ENCODE measurements at regions not wholly inside any gene's neighbourhood (a gene's known extent, or its start where the extent isn't known, plus 50 kb on each side); places are given as distances from the start of the nearest gene placed in this dataset.

- dilution Hi-C loops (cut with MboI; ENCODE audit: extremely low pct_ligation_motif_present, low sequenced_read_pairs) (no loop called here), intact Hi-C loops (cut with micrococcal nuclease) (no loop called here)
- Histone ChIP-seq H2AFZ (ENCODE audit: low read depth, low read length) (no peak overlapping the region), H3K27me3 (ENCODE audit: control insufficient read depth in 2 of 2, insufficient read depth in 2 of 2, low read length in 2 of 2) (no peaks in the 10 kb centered on the region), H3K27ac (ENCODE audit: insufficient read depth, low read depth, low read length) (no peak overlapping the region), H3K9ac (replicated peaks; ENCODE audit: extremely low read depth, insufficient read depth, low read length) (no peak overlapping the region), H3K9me3 (replicated peaks; ENCODE audit: control insufficient read depth, insufficient read depth, low read length) (peaks cover under 1% of the 10 kb centered on the region), H3K36me3 (ENCODE audit: control insufficient read depth in 2 of 2, extremely low read depth in 1 of 2, insufficient read depth in 2 of 2, low read length in 2 of 2) (no peaks in the 10 kb centered on the region), H3K79me2 (ENCODE audit: control insufficient read depth, insufficient read depth, low read length) (no peaks in the 10 kb centered on the region), H3K4me1 (ENCODE audit: control insufficient read depth, extremely low read depth, insufficient read depth, low read length) (no peaks in the 10 kb centered on the region), H3K4me3 (replicated peaks in 1 of 3; ENCODE audit: insufficient read depth in 1 of 3, low read depth in 1 of 3, low read length in 3 of 3) (no peak overlapping the region), H3K9me1 (replicated peaks; ENCODE audit: control insufficient read depth, extremely low read depth, insufficient read depth, low read length) (no peaks in the 10 kb centered on the region), H4K20me1 (replicated peaks; ENCODE audit: control insufficient read depth, extremely low read depth, insufficient read depth, low read length) (no peaks in the 10 kb centered on the region), H3K4me2 (ENCODE audit: insufficient read depth, low read length) (no peak overlapping the region)
- ChIA-PET POLR2A (no interaction called here), CTCF (no interaction called here)
- no TSS peak for BruUV-seq (replicated peaks)
- FAIRE-seq (no peak), DNase-seq (ENCODE audit: low read depth, low spot score) (no peak)
- TF ChIP-seq MAX (IDR thresholded peaks at IDR 0.05; ENCODE audit: insufficient read depth, insufficient read length): no peak
- no peak for TF ChIP-seq JUN (IDR thresholded peaks at IDR 0.05; ENCODE audit: borderline replicate concordance, insufficient read depth, insufficient read length, low read depth)
These were observed 420.7 kb downstream of the KIF4B start for GRCh38 chr5:155434267-155434666.

- H3K9me1 ChIP-seq (replicated peaks; ENCODE audit: control insufficient read depth, extremely low read depth, insufficient read depth, low read length): no peaks in the 10 kb centered on the region
- FAIRE-seq (no peak), DNase-seq (ENCODE audit: low read depth, low spot score) (no peak)
- no peaks in the 10 kb centered on the region for H3K36me3 ChIP-seq (ENCODE audit: control insufficient read depth in 2 of 2, extremely low read depth in 1 of 2, insufficient read depth in 2 of 2, low read length in 2 of 2)
- POLR2A ChIA-PET: no interaction called here
- no peak overlapping the region for H2AFZ ChIP-seq (ENCODE audit: low read depth, low read length)
- no peak overlapping the region for H3K4me2 ChIP-seq (ENCODE audit: insufficient read depth, low read length)
- BruUV-seq (replicated peaks): no TSS peak
- no peaks in the 10 kb centered on the region for H3K27me3 ChIP-seq (ENCODE audit: control insufficient read depth in 2 of 2, insufficient read depth in 2 of 2, low read length in 2 of 2)
- CTCF ChIA-PET: no interaction called here
- no peaks in the 10 kb centered on the region for H3K79me2 ChIP-seq (ENCODE audit: control insufficient read depth, insufficient read depth, low read length)
- H3K4me1 ChIP-seq (ENCODE audit: control insufficient read depth, extremely low read depth, insufficient read depth, low read length): no peaks in the 10 kb centered on the region
- peaks cover 2% of the 10 kb centered on the region for H3K9me3 ChIP-seq (replicated peaks; ENCODE audit: control insufficient read depth, insufficient read depth, low read length)
- no peak overlapping the region for H3K27ac ChIP-seq (ENCODE audit: insufficient read depth, low read depth, low read length)
- no peak overlapping the region for H3K4me3 ChIP-seq (replicated peaks in 1 of 3; ENCODE audit: insufficient read depth in 1 of 3, low read depth in 1 of 3, low read length in 3 of 3)
- no peak overlapping the region for H3K9ac ChIP-seq (replicated peaks; ENCODE audit: extremely low read depth, insufficient read depth, low read length)
- dilution Hi-C loops (cut with MboI; ENCODE audit: extremely low pct_ligation_motif_present, low sequenced_read_pairs): no loop called here
- no peaks in the 10 kb centered on the region for H4K20me1 ChIP-seq (replicated peaks; ENCODE audit: control insufficient read depth, extremely low read depth, insufficient read depth, low read length)
- intact Hi-C loops (cut with micrococcal nuclease): no loop called here
- TF ChIP-seq CTCF (IDR thresholded peaks at IDR 0.05; ENCODE audit: extremely low read depth in 1 of 2, insufficient read depth in 1 of 2, low read depth in 1 of 2, low read length in 2 of 2) (no peak), GATA2 (IDR thresholded peaks at IDR 0.05; ENCODE audit: insufficient read depth, insufficient read length, low read depth, low read length) (no peak), JUN (IDR thresholded peaks at IDR 0.05; ENCODE audit: borderline replicate concordance, insufficient read depth, insufficient read length, low read depth) (no peak), POLR2AphosphoS5 (IDR thresholded peaks at IDR 0.05; ENCODE audit: insufficient read depth, low read depth, low read length) (no peak), FOS (IDR thresholded peaks at IDR 0.05; ENCODE audit: borderline replicate concordance, insufficient read depth, low read length) (no peak), POLR2A (IDR thresholded peaks at IDR 0.05; ENCODE audit: low read depth, low read length) (no peak), MYC (IDR thresholded peaks at IDR 0.05; ENCODE audit: low read depth, low read length) (no peak), EZH2 (IDR thresholded peaks at IDR 0.05; ENCODE audit: borderline replicate concordance, low read depth, low read length, severe bottlenecking) (no peak), MAX (IDR thresholded peaks at IDR 0.05; ENCODE audit: insufficient read depth, insufficient read length) (no peak)
These were observed 421.1 kb downstream of the KIF4B start for GRCh38 chr5:155434681-155435080.

Measured in endothelial cell of umbilical vein (primary cell).